Activated CD4-positive, alpha-beta T cell treated with anti-CD3 and anti-CD28 coated beads, Interleukin-2, amount 10 ng/mL, durations not matched to agents 24 days and 14 days (primary cell): ENCODE measurements at regions not wholly inside any gene's neighbourhood (a gene's known extent, or its start where the extent isn't known, plus 50 kb on each side); places are given as distances from the start of the nearest gene placed in this dataset.
"Not testable (repeated sequence)": the region's sequence is repeated elsewhere in the genome, so short reads cannot be mapped to it uniquely, and the experiment has no call there.

ENCODE experiments used
- DNase-seq: peaks from one replicate; pipeline ENCODE4 v3.0.0; 2022
- H3K27ac Mint-ChIP-seq: one replicate; pipeline ENCODE4 v1.8.0; 2022; ENCODE audit warnings: mild to moderate bottlenecking, mixed read lengths
- H3K27me3 Mint-ChIP-seq: one replicate; pipeline ENCODE4 v1.8.0; 2022; ENCODE audit warnings: mixed read lengths
- H3K36me3 Mint-ChIP-seq: one replicate; pipeline ENCODE4 v1.8.0; 2022; ENCODE audit warnings: low read depth, mild to moderate bottlenecking, mixed read lengths
- H3K4me1 Mint-ChIP-seq: one replicate; pipeline ENCODE4 v1.8.0; 2021; ENCODE audit warnings: mixed read lengths
- H3K4me3 Mint-ChIP-seq: one replicate; pipeline ENCODE4 v1.8.0; 2022; ENCODE audit warnings: mild to moderate bottlenecking, moderate library complexity, mixed read lengths
- H3K9me3 Mint-ChIP-seq: one replicate; pipeline ENCODE4 v1.8.0; 2021; ENCODE audit warnings: mixed read lengths
- intact Hi-C: fragments of 100-400 bp; cut with micrococcal nuclease; formaldehyde crosslinking; loops from one replicate; pipeline ENCODE4 v1.15.1; 2023

DNA sequence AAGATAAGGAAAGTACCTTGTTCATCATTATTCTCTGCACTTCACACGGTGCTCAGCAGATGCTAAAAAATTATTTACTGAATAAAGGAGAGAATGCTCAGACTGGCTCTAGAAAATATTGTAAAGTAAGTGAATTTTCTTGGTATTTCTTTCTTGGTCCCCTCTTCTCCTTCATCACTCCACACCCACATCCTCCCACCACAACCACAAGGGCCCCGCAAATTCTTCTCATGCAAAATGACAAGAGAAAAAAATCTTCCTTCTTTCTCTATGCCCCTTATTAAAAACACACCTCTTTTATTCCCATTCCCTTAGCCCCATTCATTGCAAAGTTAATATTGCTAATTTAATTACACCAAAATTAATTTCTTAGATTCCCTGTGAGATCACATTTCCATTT lies 74.2 kb upstream of the NEDD4L start:
- H3K27ac Mint-ChIP-seq = no peak overlapping the region
- H3K9me3 Mint-ChIP-seq = no peaks in the 10 kb centered on the region
- intact Hi-C loops = no loop called here
- peaks cover 11% of the 10 kb centered on the region for H3K27me3 Mint-ChIP-seq
- peaks cover 4% of the 10 kb centered on the region for H3K4me1 Mint-ChIP-seq
- H3K4me3 Mint-ChIP-seq = no peak overlapping the region
- DNase-seq = no peak
- no peaks in the 10 kb centered on the region for H3K36me3 Mint-ChIP-seq

GRCh38 chr18:57965246-57965645 lies 78.8 kb upstream of the NEDD4L start:
- intact Hi-C loops = no loop called here
- peaks cover 21% of the 10 kb centered on the region for H3K27me3 Mint-ChIP-seq
- DNase-seq = no peak
- H3K36me3 Mint-ChIP-seq = no peaks in the 10 kb centered on the region
- no peak overlapping the region for H3K27ac Mint-ChIP-seq
- H3K9me3 Mint-ChIP-seq = no peaks in the 10 kb centered on the region
- peaks cover 4% of the 10 kb centered on the region for H3K4me1 Mint-ChIP-seq
- no peak overlapping the region for H3K4me3 Mint-ChIP-seq

DNA sequence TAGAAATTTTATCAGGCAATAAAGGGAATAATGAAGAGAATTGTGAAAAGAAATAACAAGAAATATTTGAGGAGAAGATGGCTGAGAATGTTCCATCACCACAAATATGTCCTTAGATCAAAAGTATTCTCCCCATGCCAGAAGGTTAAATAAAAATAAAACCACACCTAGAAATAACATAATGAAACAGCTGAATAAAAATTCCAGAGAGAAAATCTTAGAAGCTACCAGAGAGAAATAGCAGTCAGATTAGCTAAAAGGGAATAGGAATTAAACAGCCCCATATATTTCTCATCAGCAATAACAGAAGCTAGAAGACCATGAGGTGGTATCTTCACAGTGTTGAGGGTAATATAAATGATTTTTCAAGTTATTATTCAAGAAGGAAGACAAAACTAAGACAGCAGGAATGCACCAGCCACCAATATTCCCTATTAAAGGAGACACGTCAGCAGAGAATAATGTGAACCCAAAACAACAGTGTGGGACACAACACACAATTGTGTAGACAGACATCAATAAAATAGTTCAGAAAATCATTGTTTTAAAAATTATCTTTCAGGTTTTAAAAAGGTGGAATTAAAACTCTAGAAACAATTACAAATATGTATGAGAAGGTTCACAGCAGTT lies 82.0 kb upstream of the NEDD4L start:
- no peaks in the 10 kb centered on the region for H3K4me1 Mint-ChIP-seq
- DNase-seq = no peak
- intact Hi-C loops = no loop called here
- no peak overlapping the region for H3K27ac Mint-ChIP-seq
- H3K9me3 Mint-ChIP-seq = no peaks in the 10 kb centered on the region
- H3K36me3 Mint-ChIP-seq = no peaks in the 10 kb centered on the region
- no peak overlapping the region for H3K4me3 Mint-ChIP-seq
- H3K27me3 Mint-ChIP-seq = peaks cover 28% of the 10 kb centered on the region

GRCh38 chr18:57961411-57961810 lies 82.6 kb upstream of the NEDD4L start:
- no peak overlapping the region for H3K4me3 Mint-ChIP-seq
- H3K9me3 Mint-ChIP-seq = no peaks in the 10 kb centered on the region
- DNase-seq = no peak
- intact Hi-C loops = no loop called here
- H3K27me3 Mint-ChIP-seq = peaks cover 26% of the 10 kb centered on the region
- no peak overlapping the region for H3K27ac Mint-ChIP-seq
- H3K36me3 Mint-ChIP-seq = no peaks in the 10 kb centered on the region
- no peaks in the 10 kb centered on the region for H3K4me1 Mint-ChIP-seq

GRCh38 chr18:57959278-57959677 lies 84.7 kb upstream of the NEDD4L start:
- H3K9me3 Mint-ChIP-seq = no peaks in the 10 kb centered on the region
- no peak overlapping the region for H3K27ac Mint-ChIP-seq
- H3K4me1 Mint-ChIP-seq = no peaks in the 10 kb centered on the region
- no peak for DNase-seq
- H3K36me3 Mint-ChIP-seq = no peaks in the 10 kb centered on the region
- intact Hi-C loops = loop anchor here (5.0 kb wide), 1 partner anchor 163 kb away; no protein-coding TSS in a partner anchor
- H3K27me3 Mint-ChIP-seq = peaks cover 22% of the 10 kb centered on the region
- H3K4me3 Mint-ChIP-seq = no peak overlapping the region

GRCh38 chr18:57957210-57957609 lies 86.8 kb upstream of the NEDD4L start:
- Mint-ChIP-seq H3K4me1 (no peaks in the 10 kb centered on the region), H3K27ac (no peak overlapping the region), H3K4me3 (no peak overlapping the region), H3K27me3 (peaks cover 18% of the 10 kb centered on the region), H3K9me3 (no peaks in the 10 kb centered on the region), H3K36me3 (no peaks in the 10 kb centered on the region)
- intact Hi-C loops = loop anchor here (5.0 kb wide), 1 partner anchor 165 kb away; no protein-coding TSS in a partner anchor
- no peak for DNase-seq

GRCh38 chr18:57956491-57956890 lies 87.5 kb upstream of the NEDD4L start:
- no peaks in the 10 kb centered on the region for H3K36me3 Mint-ChIP-seq
- DNase-seq = no peak
- H3K27ac Mint-ChIP-seq = no peak overlapping the region
- peaks cover 14% of the 10 kb centered on the region for H3K27me3 Mint-ChIP-seq
- no peaks in the 10 kb centered on the region for H3K9me3 Mint-ChIP-seq
- no peaks in the 10 kb centered on the region for H3K4me1 Mint-ChIP-seq
- no peak overlapping the region for H3K4me3 Mint-ChIP-seq
- intact Hi-C loops = loop anchor here (5.0 kb wide), 1 partner anchor 166 kb away; no protein-coding TSS in a partner anchor

DNA sequence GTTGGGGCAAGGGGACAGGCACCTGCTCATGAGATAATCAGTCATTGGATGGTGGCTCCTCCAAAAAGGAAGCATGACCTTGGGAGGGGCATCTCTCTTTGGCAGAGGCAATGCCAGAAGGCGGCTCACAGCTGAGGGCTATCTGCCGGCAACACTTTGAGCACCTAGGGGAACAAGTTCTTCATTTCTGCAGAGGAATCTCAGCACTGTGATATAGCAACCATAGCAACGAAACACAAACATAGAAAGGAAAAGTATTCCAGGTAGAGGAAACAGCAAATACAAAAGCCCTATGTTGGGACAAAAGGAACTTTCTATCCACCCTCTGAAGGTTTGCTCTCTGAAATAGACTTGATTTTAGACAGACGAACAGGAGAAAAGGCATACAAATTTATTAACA lies 89.1 kb upstream of the NEDD4L start:
- Mint-ChIP-seq H3K27ac (no peak overlapping the region), H3K4me3 (no peak overlapping the region), H3K36me3 (no peaks in the 10 kb centered on the region), H3K27me3 (peaks cover 9% of the 10 kb centered on the region), H3K4me1 (no peaks in the 10 kb centered on the region), H3K9me3 (no peaks in the 10 kb centered on the region)
- DNase-seq = no peak
- intact Hi-C loops = loop anchor here (5.0 kb wide), 1 partner anchor 167 kb away; no protein-coding TSS in a partner anchor

GRCh38 chr18:57953883-57954282 lies 90.1 kb upstream of the NEDD4L start:
- Mint-ChIP-seq H3K27ac (no peak overlapping the region), H3K27me3 (peaks cover 2% of the 10 kb centered on the region), H3K36me3 (no peaks in the 10 kb centered on the region), H3K9me3 (no peaks in the 10 kb centered on the region), H3K4me3 (no peak overlapping the region), H3K4me1 (no peaks in the 10 kb centered on the region)
- no peak for DNase-seq
- intact Hi-C loops = no loop called here

DNA sequence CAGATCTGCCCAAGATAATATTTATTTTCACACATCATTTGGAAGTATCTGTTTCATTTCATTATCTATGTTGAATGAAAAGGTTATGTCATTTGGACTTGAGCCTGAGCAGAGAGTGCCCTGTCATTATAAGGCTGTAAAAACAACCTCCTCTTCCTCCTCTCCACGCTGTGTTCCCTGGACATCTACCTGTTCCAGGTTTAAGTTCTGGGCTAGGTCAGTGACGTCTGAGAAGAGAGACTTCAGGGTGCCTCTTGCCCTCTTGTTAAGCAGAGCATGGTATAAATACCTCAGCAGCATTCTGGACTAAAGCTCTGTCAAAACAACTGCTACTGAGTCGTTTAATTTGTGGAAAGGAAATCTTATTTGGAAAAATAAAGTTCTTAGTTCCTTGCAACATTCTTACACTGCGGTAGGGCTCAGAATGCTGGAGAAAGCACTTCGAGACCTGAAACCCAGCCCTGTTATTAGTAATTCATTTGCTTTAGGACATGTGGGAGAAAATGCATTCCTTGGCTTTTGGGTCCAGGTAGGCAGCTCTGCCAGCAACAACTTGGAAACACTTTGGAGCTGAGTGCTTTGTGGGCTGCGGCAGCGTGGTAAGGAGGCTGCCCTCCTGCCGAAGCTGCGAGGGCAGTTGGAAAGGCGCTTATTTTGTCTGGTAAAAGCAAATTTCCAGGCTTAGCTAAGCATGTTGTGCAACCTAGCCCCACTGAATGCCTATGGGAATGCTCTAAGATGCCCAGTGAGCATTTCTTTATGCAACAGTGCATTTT lies 91.8 kb upstream of the NEDD4L start:
- H3K4me1 Mint-ChIP-seq = no peaks in the 10 kb centered on the region
- no peaks in the 10 kb centered on the region for H3K27me3 Mint-ChIP-seq
- intact Hi-C loops = no loop called here
- H3K36me3 Mint-ChIP-seq = no peaks in the 10 kb centered on the region
- no peaks in the 10 kb centered on the region for H3K9me3 Mint-ChIP-seq
- no peak overlapping the region for H3K4me3 Mint-ChIP-seq
- no peak for DNase-seq
- H3K27ac Mint-ChIP-seq = no peak overlapping the region

- no peaks in the 10 kb centered on the region for H3K9me3 Mint-ChIP-seq
- H3K4me3 Mint-ChIP-seq = no peak overlapping the region
- no peaks in the 10 kb centered on the region for H3K27me3 Mint-ChIP-seq
- H3K27ac Mint-ChIP-seq = no peak overlapping the region
- no peaks in the 10 kb centered on the region for H3K4me1 Mint-ChIP-seq
- H3K36me3 Mint-ChIP-seq = no peaks in the 10 kb centered on the region
- no peak for DNase-seq
- intact Hi-C loops = no loop called here
Measured at GRCh38 chr18:57951117-57951796, 92.8 kb upstream of the NEDD4L start.

DNA sequence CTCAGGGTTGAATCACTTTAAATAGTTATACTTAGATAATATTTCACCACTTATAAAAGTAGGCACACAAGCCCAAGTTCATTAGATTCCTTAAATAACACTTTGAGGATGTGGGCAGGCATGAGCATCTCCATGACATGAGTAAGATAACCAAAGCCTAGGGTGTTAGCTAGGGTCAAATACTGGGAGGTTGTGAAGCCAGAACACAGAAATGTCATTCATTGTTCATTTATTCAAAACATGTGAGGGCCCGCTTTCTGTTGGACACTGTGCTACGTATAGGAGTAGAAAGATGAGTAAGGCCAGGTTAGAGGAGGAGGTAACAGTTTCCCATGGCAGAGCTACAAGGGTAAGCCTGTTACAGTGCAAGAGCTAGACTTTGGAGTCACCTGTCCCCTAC lies 93.5 kb upstream of the NEDD4L start:
- Mint-ChIP-seq H3K4me1 (no peaks in the 10 kb centered on the region), H3K27ac (no peak overlapping the region), H3K4me3 (no peak overlapping the region), H3K27me3 (no peaks in the 10 kb centered on the region), H3K36me3 (no peaks in the 10 kb centered on the region), H3K9me3 (no peaks in the 10 kb centered on the region)
- no peak for DNase-seq
- intact Hi-C loops = no loop called here

GRCh38 chr18:57949335-57949734 lies 94.7 kb upstream of the NEDD4L start:
- H3K27me3 Mint-ChIP-seq, H3K9me3 Mint-ChIP-seq, H3K36me3 Mint-ChIP-seq, H3K27ac Mint-ChIP-seq, H3K4me3 Mint-ChIP-seq, DNase-seq, intact Hi-C loops, H3K4me1 Mint-ChIP-seq: not testable (repeated sequence)

DNA sequence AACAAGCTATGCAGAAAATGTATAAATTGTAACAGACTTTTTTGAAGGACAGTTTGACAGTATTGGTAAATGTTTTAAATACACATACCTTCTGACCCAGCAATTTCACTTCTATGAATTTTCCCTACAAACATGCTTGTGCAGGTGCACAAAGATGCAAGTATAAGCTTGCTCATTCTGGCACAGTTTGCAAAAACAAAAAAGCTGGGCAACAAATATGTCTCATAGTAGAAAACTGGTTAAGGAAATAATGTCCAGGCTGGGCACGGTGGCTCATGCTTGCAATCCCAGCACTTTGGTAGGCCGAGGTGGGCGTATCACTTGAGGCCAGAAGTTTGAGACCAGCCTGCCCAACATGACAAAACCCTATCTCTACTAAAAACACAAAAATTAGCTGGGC lies 96.9 kb upstream of the NEDD4L start:
- intact Hi-C loops = no loop called here
- DNase-seq = no peak
- H3K9me3 Mint-ChIP-seq = no peaks in the 10 kb centered on the region
- no peak overlapping the region for H3K27ac Mint-ChIP-seq
- H3K27me3 Mint-ChIP-seq = peaks cover 1% of the 10 kb centered on the region
- H3K4me3 Mint-ChIP-seq = no peak overlapping the region
- no peaks in the 10 kb centered on the region for H3K36me3 Mint-ChIP-seq
- no peaks in the 10 kb centered on the region for H3K4me1 Mint-ChIP-seq
